Breast epithelium (tissue), 3 donors: ENCODE measurements at regions not wholly inside any gene's neighbourhood (a gene's known extent, or its start where the extent isn't known, plus 50 kb on each side); places are given as distances from the start of the nearest gene placed in this dataset.

Experiments used
- CTCF ChIP-seq, 3 donors: fragments of 450-650 bp; IDR thresholded peaks; one replicate each; pipeline ENCODE4 v1.5.1; 2016 to 2017; ENCODE audit warnings: antibody characterized with exemption in 3 of 3, mild to moderate bottlenecking in 3 of 3, moderate library complexity in 3 of 3
- POLR2A ChIP-seq: fragments of 450-650 bp; IDR thresholded peaks from one replicate; pipeline ENCODE4 v1.6.1; 2016; ENCODE audit warnings: antibody characterized with exemption, mild to moderate bottlenecking, moderate library complexity
- POLR2AphosphoS5 ChIP-seq, 3 donors: sonication (generic); formaldehyde crosslinking; IDR thresholded peaks; one replicate each; pipeline ENCODE4 v1.6.1; 2017; ENCODE audit warnings: antibody characterized with exemption in 3 of 3

GRCh38 chr1:222375701-222376100 lies 172.2 kb downstream of the HHIPL2 start:
- TF ChIP-seq CTCF (IDR thresholded peaks at IDR 0.05) (no peak), POLR2A (no peak), POLR2AphosphoS5 (IDR thresholded peaks at IDR 0.05) (no peak)
